ENCODE measurements at regions not wholly inside any gene's neighbourhood (a gene's known extent, or its start where the extent isn't known, plus 50 kb on each side); places are given as distances from the start of the nearest gene placed in this dataset.

DNA sequence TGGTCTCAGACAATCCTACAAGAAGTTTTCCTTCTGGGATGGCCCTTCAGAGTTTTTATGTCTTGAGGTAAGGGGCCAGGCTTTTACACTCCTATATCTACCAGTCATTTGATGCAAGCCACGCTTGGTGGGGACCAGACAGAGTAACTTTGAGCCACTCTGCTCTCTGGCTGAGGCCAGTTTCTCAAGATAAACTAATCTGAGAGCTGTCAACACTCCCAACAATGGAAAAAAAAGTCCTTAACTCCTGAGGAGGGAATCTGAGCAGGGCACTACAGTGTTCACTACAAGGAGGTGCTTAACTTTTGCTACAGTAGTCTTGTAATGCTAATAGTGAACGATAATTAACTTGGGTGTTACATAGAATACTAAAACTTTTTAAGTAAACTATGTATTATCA lies 62.7 kb downstream of the MRPS30 start:
- TF ChIP-seq CTCF (IDR thresholded peaks at IDR 0.05) (no peak), POLR2A (IDR thresholded peaks at IDR 0.05) (no peak), POLR2AphosphoS5 (IDR thresholded peaks at IDR 0.05) (no peak)

Measured in prostate gland (tissue), 2 donors.